Effector memory CD8-positive, alpha-beta T cell (primary cell): ENCODE measurements at regions not wholly inside any gene's neighbourhood (a gene's known extent, or its start where the extent isn't known, plus 50 kb on each side); places are given as distances from the start of the nearest gene placed in this dataset.

Source experiments
- ATAC-seq: fragments of 150-1000 bp; cut with Tn5 transposase; replicated peaks from 2 replicates; pipeline ENCODE4 v1.10.0; 2021; ENCODE audit warnings: mild to moderate bottlenecking, moderate library complexity
- DNase-seq, 3 experiments: peaks; one replicate each; pipeline ENCODE4 v3.0.0; 2021
- H3K27ac Mint-ChIP-seq, 2 donors: one replicate each; pipeline ENCODE4 v1.8.0; 2022; ENCODE audit warnings: mild to moderate bottlenecking in 2 of 2, mixed read lengths in 2 of 2, moderate library complexity in 2 of 2
- H3K27me3 Mint-ChIP-seq, 2 donors: one replicate each; pipeline ENCODE4 v1.8.0; 2022; ENCODE audit warnings: mixed read lengths in 2 of 2
- H3K36me3 Mint-ChIP-seq: one replicate; pipeline ENCODE4 v1.8.0; 2022; ENCODE audit warnings: mild to moderate bottlenecking, moderate library complexity, mixed read lengths; ENCODE audit not compliant: insufficient read depth
- H3K4me1 Mint-ChIP-seq, 2 donors: one replicate each; pipeline ENCODE4 v1.8.0; 2022; ENCODE audit warnings: low read depth in 2 of 2, mixed read lengths in 2 of 2
- H3K4me3 Mint-ChIP-seq, 2 donors: one replicate each; pipeline ENCODE4 v1.8.0; 2022; ENCODE audit warnings: mild to moderate bottlenecking in 2 of 2, mixed read lengths in 2 of 2, moderate library complexity in 2 of 2
- H3K9me3 Mint-ChIP-seq, 2 donors: one replicate each; pipeline ENCODE4 v1.8.0; 2022; ENCODE audit warnings: mixed read lengths in 2 of 2

DNA sequence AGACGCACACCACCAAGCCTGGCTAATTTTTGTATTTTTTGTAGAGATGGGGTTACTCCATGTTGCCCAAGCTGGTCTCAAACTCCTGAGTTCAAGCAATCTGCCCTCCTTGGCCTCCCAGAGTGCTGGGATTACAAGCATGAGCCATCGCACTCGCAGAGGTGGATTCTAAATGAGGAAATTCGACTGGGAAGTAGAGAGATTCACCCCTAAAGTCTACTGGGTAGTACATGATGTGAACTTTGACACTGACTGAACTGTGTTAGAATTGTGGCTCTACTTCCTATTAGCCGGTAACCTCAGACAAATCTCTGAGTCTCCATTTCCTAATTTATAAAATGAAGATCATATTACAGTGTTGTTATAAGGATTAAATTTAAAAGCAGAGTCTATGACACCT, 276.0 kb upstream of the NR5A2 start:
- Mint-ChIP-seq H3K27ac (no peak overlapping the region), H3K9me3 (no peaks in the 10 kb centered on the region), H3K4me3 (no peak overlapping the region), H3K36me3 (no peaks in the 10 kb centered on the region), H3K4me1 (no peaks in the 10 kb centered on the region), H3K27me3 (peaks cover 14 to 16% of the 10 kb centered on the region in 2 donors)
- no peak for ATAC-seq
- no peak for DNase-seq

DNA sequence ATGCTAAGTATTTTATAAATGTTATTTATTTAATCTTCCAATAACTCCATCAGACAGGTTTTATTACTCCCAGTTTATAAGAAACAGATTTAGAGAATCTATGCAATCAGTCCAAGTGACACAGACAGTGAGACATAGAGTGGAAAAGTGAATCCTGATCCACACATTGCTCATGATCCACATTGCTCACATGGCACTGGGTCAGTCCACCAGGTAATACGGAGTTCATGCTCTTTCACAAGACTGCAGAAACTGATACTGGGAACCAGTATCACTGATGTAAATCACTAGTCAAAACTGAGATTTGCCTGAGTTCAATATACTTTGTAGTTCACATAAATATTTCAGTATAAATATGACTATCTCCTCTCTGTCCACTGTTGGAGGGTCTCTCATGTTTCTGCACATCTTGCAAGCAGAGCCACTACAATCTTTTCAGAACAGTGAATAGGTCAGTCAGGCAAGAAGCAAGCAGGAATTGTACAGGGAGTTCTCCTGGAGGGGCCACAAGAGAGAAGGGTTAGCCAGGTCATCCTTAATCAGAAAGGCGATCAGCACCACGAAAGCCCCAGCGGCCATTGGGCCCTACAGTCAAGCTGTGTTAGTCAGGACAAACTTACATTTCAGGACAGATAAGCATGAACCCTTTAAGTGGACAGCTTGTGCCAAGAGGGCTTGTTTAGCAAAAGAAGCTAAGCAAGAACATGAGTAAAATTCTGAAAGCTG, 275.4 kb upstream of the NR5A2 start:
- H3K27ac Mint-ChIP-seq = no peak overlapping the region
- H3K9me3 Mint-ChIP-seq = no peaks in the 10 kb centered on the region
- ATAC-seq (no peak), DNase-seq (no peak)
- no peaks in the 10 kb centered on the region for H3K36me3 Mint-ChIP-seq
- no peaks in the 10 kb centered on the region for H3K4me1 Mint-ChIP-seq
- no peak overlapping the region for H3K4me3 Mint-ChIP-seq
- H3K27me3 Mint-ChIP-seq = peaks cover 17 to 20% of the 10 kb centered on the region in 2 donors

DNA sequence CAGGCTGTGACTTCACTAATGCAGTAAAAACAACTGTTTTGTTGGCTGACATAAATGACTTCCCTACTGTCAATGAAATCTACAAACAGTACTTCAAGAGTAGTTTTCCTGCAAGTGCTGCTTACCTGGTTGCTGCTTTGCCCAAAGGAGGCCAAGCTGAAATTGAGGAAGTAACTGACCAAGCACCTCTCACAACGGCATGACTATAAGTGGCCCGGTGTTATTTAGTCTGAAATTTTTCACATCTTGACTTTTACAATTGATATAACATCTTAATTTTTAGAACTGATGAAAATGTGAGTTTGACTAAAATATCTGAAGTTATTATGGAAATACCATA, 274.9 kb upstream of the NR5A2 start:
- no peak overlapping the region for H3K27ac Mint-ChIP-seq
- ATAC-seq (no peak), DNase-seq (no peak)
- no peaks in the 10 kb centered on the region for H3K9me3 Mint-ChIP-seq
- no peaks in the 10 kb centered on the region for H3K4me1 Mint-ChIP-seq
- H3K36me3 Mint-ChIP-seq = no peaks in the 10 kb centered on the region
- H3K4me3 Mint-ChIP-seq = no peak overlapping the region
- H3K27me3 Mint-ChIP-seq = peaks cover 21 to 25% of the 10 kb centered on the region in 2 donors

DNA sequence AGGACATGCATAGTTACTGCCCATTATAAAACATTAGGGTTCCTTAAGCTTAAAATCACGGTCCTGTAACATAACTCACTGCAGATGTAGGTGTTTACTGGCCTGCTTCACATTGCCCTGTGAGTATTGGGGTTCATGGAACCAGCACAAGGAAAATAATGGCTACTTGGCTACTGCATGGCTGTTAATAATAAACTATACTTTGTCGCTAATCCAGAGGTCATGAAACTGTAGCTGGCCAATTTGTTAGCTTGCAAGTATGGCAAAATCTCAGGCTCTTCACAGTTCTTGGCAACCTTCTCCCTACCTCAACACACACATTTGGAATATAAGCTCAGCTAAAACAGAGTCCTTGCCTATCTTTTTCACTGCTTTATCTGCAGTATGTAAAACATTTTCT, 274.0 kb upstream of the NR5A2 start:
- H3K27ac Mint-ChIP-seq = no peak overlapping the region
- H3K27me3 Mint-ChIP-seq = peaks cover 22% of the 10 kb centered on the region in 2 donors
- DNase-seq (no peak), ATAC-seq (no peak)
- H3K4me3 Mint-ChIP-seq = no peak overlapping the region
- no peaks in the 10 kb centered on the region for H3K4me1 Mint-ChIP-seq
- no peaks in the 10 kb centered on the region for H3K9me3 Mint-ChIP-seq
- no peaks in the 10 kb centered on the region for H3K36me3 Mint-ChIP-seq

DNA sequence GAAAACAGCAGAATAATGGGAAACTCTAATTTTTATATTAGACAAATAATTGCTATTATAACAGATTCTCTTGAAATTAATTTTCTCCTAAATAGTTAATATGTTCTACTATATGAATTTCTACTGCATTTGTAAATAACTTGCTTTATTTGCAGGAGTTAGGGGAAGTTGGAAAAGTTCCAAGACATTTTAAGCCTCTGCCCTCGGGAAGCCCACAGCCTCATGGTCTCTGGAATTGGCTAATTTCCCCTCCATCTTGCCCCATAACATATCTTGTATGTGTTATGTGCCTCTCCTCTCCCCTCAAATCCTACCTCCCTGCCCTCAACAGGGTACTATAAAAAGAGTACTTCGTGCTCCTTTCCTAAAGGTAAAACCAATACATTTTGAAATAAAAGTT, 271.4 kb upstream of the NR5A2 start:
- ATAC-seq (no peak), DNase-seq (no peak)
- no peak overlapping the region for H3K27ac Mint-ChIP-seq
- peaks cover 23 to 29% of the 10 kb centered on the region in 2 donors for H3K27me3 Mint-ChIP-seq
- H3K36me3 Mint-ChIP-seq = no peaks in the 10 kb centered on the region
- H3K4me1 Mint-ChIP-seq = no peaks in the 10 kb centered on the region
- no peaks in the 10 kb centered on the region for H3K9me3 Mint-ChIP-seq
- no peak overlapping the region for H3K4me3 Mint-ChIP-seq

DNA sequence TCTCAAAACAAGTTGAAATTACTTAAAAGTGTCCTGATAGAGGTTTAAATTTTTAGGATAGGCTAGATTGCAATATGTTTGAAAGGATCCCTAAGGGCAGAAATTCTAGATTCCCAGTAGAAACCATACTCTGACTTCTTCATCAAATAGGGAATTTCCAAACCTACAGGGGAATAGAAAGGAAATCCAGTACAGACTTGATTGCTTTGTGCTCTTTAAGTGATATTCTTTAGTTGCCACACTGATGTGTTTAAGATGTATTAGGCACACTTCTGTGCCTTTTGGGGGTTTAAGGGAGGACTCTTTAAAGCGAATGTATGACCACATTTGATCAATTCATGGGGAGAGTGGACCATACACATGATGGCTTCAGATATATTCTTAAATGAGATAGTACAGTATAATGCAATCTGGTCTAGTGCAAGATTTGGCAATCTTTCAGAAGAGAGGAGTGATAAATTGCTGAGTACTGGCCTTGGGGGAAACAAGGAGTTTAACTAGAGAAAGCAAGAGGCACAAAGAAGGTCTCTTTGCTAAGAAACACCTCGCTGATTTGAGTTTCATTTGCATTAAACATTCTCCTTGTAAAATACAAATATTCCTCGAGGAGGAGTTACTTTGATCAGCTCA, 268.8 kb upstream of the NR5A2 start:
- Mint-ChIP-seq H3K9me3 (no peaks in the 10 kb centered on the region), H3K4me3 (no peak overlapping the region), H3K27ac (no peak overlapping the region), H3K27me3 (peaks cover 23 to 29% of the 10 kb centered on the region in 2 donors), H3K36me3 (no peaks in the 10 kb centered on the region), H3K4me1 (no peaks in the 10 kb centered on the region)
- DNase-seq = no peak
- ATAC-seq = no peak

- Mint-ChIP-seq H3K4me3 (no peak overlapping the region), H3K4me1 (no peaks in the 10 kb centered on the region), H3K9me3 (no peaks in the 10 kb centered on the region), H3K27ac (no peak overlapping the region), H3K36me3 (no peaks in the 10 kb centered on the region), H3K27me3 (peaks cover 23 to 29% of the 10 kb centered on the region in 2 donors)
- ATAC-seq (no peak), DNase-seq (no peak)
These were observed 268.2 kb upstream of the NR5A2 start for GRCh38 chr1:199759268-199759730.

DNA sequence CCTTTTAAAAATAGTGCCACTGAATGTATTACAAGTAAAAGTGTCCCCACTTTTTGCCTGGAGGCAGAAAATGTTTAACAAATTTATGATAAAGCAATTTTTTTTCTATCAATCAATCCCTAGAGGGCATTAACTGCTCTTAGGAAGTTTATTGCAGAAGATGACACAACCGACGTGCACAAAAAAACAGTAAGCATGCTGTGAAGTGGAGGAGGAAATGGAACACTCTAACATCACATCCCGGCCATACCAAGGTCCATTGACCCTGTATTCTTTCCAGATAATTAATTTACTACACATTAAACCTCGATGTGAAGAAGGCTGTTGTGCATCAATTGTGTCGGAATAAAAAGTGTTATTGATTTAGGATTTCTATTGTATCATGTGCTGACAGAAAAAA, 264.9 kb upstream of the NR5A2 start:
- Mint-ChIP-seq H3K9me3 (peaks cover 0 to 5% of the 10 kb centered on the region in 2 donors), H3K4me1 (no peaks in the 10 kb centered on the region), H3K36me3 (no peaks in the 10 kb centered on the region), H3K4me3 (no peak overlapping the region), H3K27ac (no peak overlapping the region), H3K27me3 (peaks cover 14 to 16% of the 10 kb centered on the region in 2 donors)
- no peak for DNase-seq
- no peak for ATAC-seq

DNA sequence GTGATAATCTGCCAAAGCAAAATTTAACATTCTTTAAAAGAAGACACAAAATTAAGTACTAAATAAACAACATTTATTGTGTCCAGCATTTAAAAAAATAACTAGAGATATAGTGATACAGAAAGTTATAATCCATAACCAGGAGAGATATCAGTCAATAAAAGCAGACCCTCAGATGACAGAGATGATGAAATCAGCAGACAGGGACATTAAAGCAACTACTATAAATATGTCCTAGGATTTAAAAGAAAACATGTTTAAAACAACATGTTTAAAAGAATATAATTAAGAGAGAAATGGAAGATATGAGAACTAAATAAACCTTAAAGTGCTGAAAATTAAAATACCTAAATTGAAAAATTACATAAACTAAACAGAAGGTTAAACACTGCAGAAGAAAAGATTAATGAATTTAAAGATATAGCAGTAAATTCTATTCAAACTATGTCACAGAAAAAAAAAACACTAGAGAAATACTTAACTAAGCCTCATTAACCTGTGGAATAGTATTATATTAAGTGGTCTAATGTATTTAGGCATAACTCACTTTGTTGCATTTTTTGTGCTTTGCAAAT, 261.2 kb upstream of the NR5A2 start:
- ATAC-seq = no peak
- no peak for DNase-seq
- Mint-ChIP-seq H3K9me3 (peaks cover 0 to 5% of the 10 kb centered on the region in 2 donors), H3K27ac (no peak overlapping the region), H3K4me3 (no peak overlapping the region), H3K27me3 (no peaks in the 10 kb centered on the region), H3K36me3 (no peaks in the 10 kb centered on the region), H3K4me1 (no peaks in the 10 kb centered on the region)

GRCh38 chr1:199767700-199768099, 259.8 kb upstream of the NR5A2 start:
- DNase-seq = no peak
- no peak for ATAC-seq
- H3K9me3 Mint-ChIP-seq = peaks cover 0 to 5% of the 10 kb centered on the region in 2 donors
- no peak overlapping the region for H3K27ac Mint-ChIP-seq
- no peaks in the 10 kb centered on the region for H3K36me3 Mint-ChIP-seq
- H3K4me1 Mint-ChIP-seq = no peaks in the 10 kb centered on the region
- peaks cover 0 to 5% of the 10 kb centered on the region in 2 donors for H3K27me3 Mint-ChIP-seq
- H3K4me3 Mint-ChIP-seq = no peak overlapping the region

- no peaks in the 10 kb centered on the region for H3K9me3 Mint-ChIP-seq
- no peaks in the 10 kb centered on the region for H3K4me1 Mint-ChIP-seq
- H3K4me3 Mint-ChIP-seq = no peak overlapping the region
- ATAC-seq (no peak), DNase-seq (no peak)
- H3K27me3 Mint-ChIP-seq = peaks cover 0 to 31% of the 10 kb centered on the region in 2 donors
- no peak overlapping the region for H3K27ac Mint-ChIP-seq
- no peaks in the 10 kb centered on the region for H3K36me3 Mint-ChIP-seq
These were observed 252.9 kb upstream of the NR5A2 start for GRCh38 chr1:199774433-199775089.

- Mint-ChIP-seq H3K27me3 (peaks cover 0 to 31% of the 10 kb centered on the region in 2 donors), H3K9me3 (no peaks in the 10 kb centered on the region), H3K4me1 (no peaks in the 10 kb centered on the region), H3K27ac (no peak overlapping the region), H3K36me3 (no peaks in the 10 kb centered on the region), H3K4me3 (no peak overlapping the region)
- DNase-seq (no peak), ATAC-seq (no peak)
These were observed 250.6 kb upstream of the NR5A2 start for GRCh38 chr1:199776768-199777497.

DNA sequence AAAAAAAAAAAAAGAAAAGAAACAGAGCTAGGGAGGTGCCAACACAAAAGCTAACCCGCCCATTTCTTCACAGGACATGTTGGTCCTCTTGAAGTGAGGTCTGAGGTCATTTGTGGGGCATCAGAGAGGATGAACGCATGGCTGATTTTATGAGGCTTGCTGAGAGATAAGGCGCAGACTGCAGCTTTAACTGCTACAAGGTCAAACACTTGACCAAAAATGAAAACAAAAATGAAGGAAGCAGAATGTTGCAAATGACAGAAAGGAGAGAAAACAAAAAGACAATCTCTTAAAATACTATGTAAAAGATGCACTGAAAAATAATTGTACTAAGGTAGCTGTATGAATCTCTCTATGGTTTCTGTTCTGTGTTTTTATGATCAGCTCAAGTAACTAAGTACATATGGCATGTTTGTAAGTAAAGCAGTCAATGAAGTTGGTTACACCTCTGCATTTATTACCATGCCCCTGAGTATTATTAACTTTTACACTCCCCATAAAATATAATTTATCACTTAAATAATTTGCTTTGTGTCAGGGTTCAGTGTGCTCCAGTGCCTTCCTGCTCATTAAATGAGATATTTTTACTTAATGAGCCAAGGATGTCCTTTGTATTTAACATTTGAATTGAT, 249.1 kb upstream of the NR5A2 start:
- Mint-ChIP-seq H3K27me3 (peaks cover 0 to 25% of the 10 kb centered on the region in 2 donors), H3K4me1 (no peaks in the 10 kb centered on the region), H3K27ac (no peak overlapping the region), H3K9me3 (no peaks in the 10 kb centered on the region), H3K4me3 (no peak overlapping the region), H3K36me3 (no peaks in the 10 kb centered on the region)
- no peak for DNase-seq
- ATAC-seq = no peak
